Neural progenitor cell (in vitro differentiated cells): ENCODE measurements at regions not wholly inside any gene's neighbourhood (a gene's known extent, or its start where the extent isn't known, plus 50 kb on each side); places are given as distances from the start of the nearest gene placed in this dataset.

Experiments
- DNase-seq: peaks from one replicate; pipeline ENCODE4 v3.0.0-alpha.2; 2016; ENCODE audit warnings: low spot score
- H2AFZ ChIP-seq: fragments of 200-600 bp; sonication (generic); replicated peaks from 2 replicates; pipeline ENCODE4 v1.6.1; 2016; ENCODE audit warnings: antibody characterized with exemption
- H3F3A ChIP-seq: fragments of 200-600 bp; sonication (generic); 2 replicates; pipeline ENCODE4 v1.6.1; 2016; ENCODE audit warnings: antibody characterized with exemption, low read depth
- H3K27ac ChIP-seq: fragments of 200-600 bp; sonication (generic); 2 replicates; pipeline ENCODE4 v1.5.1; 2016; ENCODE audit warnings: mild to moderate bottlenecking
- H3K27me3 ChIP-seq: fragments of 200-600 bp; sonication (generic); 2 replicates; pipeline ENCODE4 v1.6.1; 2016; ENCODE audit warnings: mild to moderate bottlenecking, moderate library complexity
- H3K36me3 ChIP-seq: fragments of 200-600 bp; sonication (generic); 2 replicates; pipeline ENCODE4 v1.5.1; 2016
- H3K4me1 ChIP-seq: fragments of 200-600 bp; sonication (generic); 2 replicates; pipeline ENCODE4 v1.6.1; 2016; ENCODE audit warnings: mixed run types
- H3K4me2 ChIP-seq: fragments of 200-600 bp; sonication (generic); 2 replicates; pipeline ENCODE4 v1.6.1; 2016
- H3K4me3 ChIP-seq: fragments of 200-600 bp; sonication (generic); 2 replicates; pipeline ENCODE4 v1.5.1; 2016
- H3K79me2 ChIP-seq: fragments of 200-600 bp; sonication (generic); 2 replicates; pipeline ENCODE4 v1.6.1; 2016; ENCODE audit warnings: low read depth
- H3K9ac ChIP-seq: fragments of 200-600 bp; sonication (generic); 2 replicates; pipeline ENCODE4 v1.6.1; 2016
- H3K9me3 ChIP-seq: fragments of 200-600 bp; sonication (generic); 2 replicates; pipeline ENCODE4 v1.5.1; 2016; ENCODE audit warnings: low read depth
- H4K20me1 ChIP-seq: fragments of 200-600 bp; sonication (generic); 2 replicates; pipeline ENCODE4 v1.6.1; 2016; ENCODE audit warnings: low read depth
- H3K27ac Mint-ChIP-seq: 3 replicates; pipeline ENCODE4 v1.8.0; 2021; ENCODE audit warnings: mixed read lengths
- H3K27me3 Mint-ChIP-seq: 2 replicates; pipeline ENCODE4 v1.8.0; 2022; ENCODE audit warnings: low read depth, mild to moderate bottlenecking, inconsistent platforms, moderate library complexity, mixed read lengths; ENCODE audit not compliant: insufficient read depth
- H3K36me3 Mint-ChIP-seq: 3 replicates; pipeline ENCODE4 v1.8.0; 2021; ENCODE audit warnings: mixed read lengths
- H3K4me1 Mint-ChIP-seq: 3 replicates; pipeline ENCODE4 v1.8.0; 2021; ENCODE audit warnings: mixed read lengths
- H3K4me3 Mint-ChIP-seq: 3 replicates; pipeline ENCODE4 v1.8.0; 2021; ENCODE audit warnings: mild to moderate bottlenecking, moderate library complexity, mixed read lengths
- H3K9me3 Mint-ChIP-seq: 3 replicates; pipeline ENCODE4 v1.8.0; 2020; ENCODE audit warnings: mixed read lengths
- CTCF ChIP-seq: fragments of 200-600 bp; sonication (generic); IDR thresholded peaks from 2 replicates; pipeline ENCODE4 v1.5.1; 2017; ENCODE audit warnings: antibody characterized with exemption, mild to moderate bottlenecking
- EZH2 ChIP-seq: fragments of 200-600 bp; sonication (generic); IDR thresholded peaks from 2 replicates; pipeline ENCODE4 v1.6.1; 2017; ENCODE audit warnings: antibody characterized with exemption, mild to moderate bottlenecking, moderate library complexity
- EZH2phosphoT487 ChIP-seq: fragments of 200-600 bp; sonication (generic); IDR thresholded peaks from 2 replicates; pipeline ENCODE4 v1.6.1; 2017; ENCODE audit warnings: antibody characterized with exemption

GRCh38 chr3:27578032-27578431, 93.8 kb upstream of the SLC4A7 start:
- Histone ChIP-seq H3K79me2 (no peaks in the 10 kb centered on the region), H4K20me1 (no peaks in the 10 kb centered on the region)
- no peaks in the 10 kb centered on the region for H3K36me3 Mint-ChIP-seq

GRCh38 chr3:27577504-27577903, 93.3 kb upstream of the SLC4A7 start:
- peaks cover 3% of the 10 kb centered on the region for H3K9me3 Mint-ChIP-seq
- H3K4me3 Mint-ChIP-seq, result no peak overlapping the region
- Histone ChIP-seq H3K36me3 (no peaks in the 10 kb centered on the region), H3K4me2 (no peak overlapping the region), H4K20me1 (no peaks in the 10 kb centered on the region), H3F3A (no peaks in the 10 kb centered on the region), H3K9ac (no peak overlapping the region), H2AFZ (no peak overlapping the region), H3K9me3 (no peaks in the 10 kb centered on the region), H3K79me2 (no peaks in the 10 kb centered on the region), H3K4me3 (no peak overlapping the region), H3K27me3 (no peaks in the 10 kb centered on the region), H3K4me1 (no peaks in the 10 kb centered on the region), H3K27ac (no peak overlapping the region)
- DNase-seq, result no peak
- H3K27ac Mint-ChIP-seq, result no peak overlapping the region
- H3K4me1 Mint-ChIP-seq, result no peaks in the 10 kb centered on the region
- TF ChIP-seq EZH2phosphoT487, result no peak
- no peak for TF ChIP-seq CTCF
- TF ChIP-seq EZH2, result no peak
- peaks cover 9% of the 10 kb centered on the region for H3K27me3 Mint-ChIP-seq
- no peaks in the 10 kb centered on the region for H3K36me3 Mint-ChIP-seq

More at GRCh38 chr3:27578032-27578431, 93.8 kb upstream of the SLC4A7 start:
- no peak overlapping the region for H2AFZ ChIP-seq
- no peaks in the 10 kb centered on the region for H3K4me1 ChIP-seq
- no peaks in the 10 kb centered on the region for H3K27me3 ChIP-seq
- no peak overlapping the region for H3K9ac ChIP-seq
- H3K4me1 Mint-ChIP-seq, result no peaks in the 10 kb centered on the region
- no peak overlapping the region for H3K27ac Mint-ChIP-seq
- H3K27ac ChIP-seq, result no peak overlapping the region
- TF ChIP-seq EZH2phosphoT487 (no peak), CTCF (no peak), EZH2 (no peak)
- H3K9me3 ChIP-seq, result no peaks in the 10 kb centered on the region
- no peak overlapping the region for H3K4me3 Mint-ChIP-seq
- no peaks in the 10 kb centered on the region for H3F3A ChIP-seq
- no peaks in the 10 kb centered on the region for H3K36me3 ChIP-seq
- peaks cover 9% of the 10 kb centered on the region for H3K27me3 Mint-ChIP-seq
- no peak for DNase-seq
- H3K4me2 ChIP-seq, result no peak overlapping the region
- H3K9me3 Mint-ChIP-seq, result peaks cover 3% of the 10 kb centered on the region
- no peak overlapping the region for H3K4me3 ChIP-seq

GRCh38 chr3:27576171-27576570, 92.0 kb upstream of the SLC4A7 start:
- H3K27ac Mint-ChIP-seq, result no peak overlapping the region
- Histone ChIP-seq H3K9ac (no peak overlapping the region), H3K4me3 (no peak overlapping the region), H3K9me3 (no peaks in the 10 kb centered on the region), H4K20me1 (no peaks in the 10 kb centered on the region), H2AFZ (no peak overlapping the region), H3K79me2 (no peaks in the 10 kb centered on the region), H3K4me1 (peaks cover 8% of the 10 kb centered on the region), H3K27ac (no peak overlapping the region), H3K27me3 (no peaks in the 10 kb centered on the region), H3F3A (no peaks in the 10 kb centered on the region), H3K4me2 (no peak overlapping the region), H3K36me3 (no peaks in the 10 kb centered on the region)
- H3K9me3 Mint-ChIP-seq, result no peaks in the 10 kb centered on the region
- no peak for DNase-seq
- peaks cover 8% of the 10 kb centered on the region for H3K4me1 Mint-ChIP-seq
- TF ChIP-seq EZH2phosphoT487, result no peak
- TF ChIP-seq CTCF, result no peak
- TF ChIP-seq EZH2, result no peak
- peaks cover 9% of the 10 kb centered on the region for H3K27me3 Mint-ChIP-seq
- H3K36me3 Mint-ChIP-seq, result no peaks in the 10 kb centered on the region
- no peak overlapping the region for H3K4me3 Mint-ChIP-seq

- Mint-ChIP-seq H3K36me3 (no peaks in the 10 kb centered on the region), H3K4me1 (peaks cover 9% of the 10 kb centered on the region), H3K9me3 (no peaks in the 10 kb centered on the region), H3K27me3 (peaks cover 9% of the 10 kb centered on the region), H3K4me3 (no peak overlapping the region), H3K27ac (no peak overlapping the region)
- Histone ChIP-seq H3K9ac (no peak overlapping the region), H3K79me2 (no peaks in the 10 kb centered on the region), H3K4me3 (no peak overlapping the region), H2AFZ (no peak overlapping the region), H3K4me1 (peaks cover 10% of the 10 kb centered on the region), H3K36me3 (no peaks in the 10 kb centered on the region), H3K27me3 (no peaks in the 10 kb centered on the region), H3F3A (no peaks in the 10 kb centered on the region), H4K20me1 (no peaks in the 10 kb centered on the region), H3K4me2 (no peak overlapping the region), H3K27ac (no peak overlapping the region), H3K9me3 (no peaks in the 10 kb centered on the region)
- TF ChIP-seq CTCF (no peak), EZH2phosphoT487 (no peak), EZH2 (no peak)
- DNase-seq, result no peak
These were observed 91.3 kb upstream of the SLC4A7 start for GRCh38 chr3:27575499-27575898.
